Glomerular visceral epithelial cell (primary cell): ENCODE measurements at regions not wholly inside any gene's neighbourhood (a gene's known extent, or its start where the extent isn't known, plus 50 kb on each side); places are given as distances from the start of the nearest gene placed in this dataset.
A peak's percentile ranks its signal among the peaks of the same experiment; 100 is the strongest.
"Not testable (repeated sequence)": the region's sequence is repeated elsewhere in the genome, so short reads cannot be mapped to it uniquely, and the experiment has no call there.

ENCODE experiments used
- DNase-seq: peaks from one replicate; pipeline ENCODE4 v3.0.0-alpha.2; 2016; ENCODE audit errors: extremely low spot score

DNA sequence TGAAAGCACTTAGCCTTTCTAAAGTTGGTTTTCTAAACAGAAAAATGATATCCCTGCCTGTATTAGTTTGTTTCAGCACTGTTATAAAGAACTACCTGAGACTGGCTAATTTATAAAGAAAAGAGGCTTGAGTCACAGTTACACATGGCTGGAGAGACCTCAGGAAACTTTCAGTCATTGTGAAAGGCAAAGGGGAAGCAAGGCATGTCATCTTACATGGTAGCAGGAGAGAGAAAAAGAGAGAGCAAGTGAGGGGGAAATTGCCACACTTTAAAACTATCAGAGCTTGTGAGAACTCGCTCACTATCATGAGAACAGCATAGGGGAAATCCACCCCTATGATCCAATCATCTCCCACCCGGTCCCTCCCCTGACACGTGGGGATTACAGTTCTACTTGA is 64.9 kb downstream of the FAM170A start:
- no peak for DNase-seq

DNA sequence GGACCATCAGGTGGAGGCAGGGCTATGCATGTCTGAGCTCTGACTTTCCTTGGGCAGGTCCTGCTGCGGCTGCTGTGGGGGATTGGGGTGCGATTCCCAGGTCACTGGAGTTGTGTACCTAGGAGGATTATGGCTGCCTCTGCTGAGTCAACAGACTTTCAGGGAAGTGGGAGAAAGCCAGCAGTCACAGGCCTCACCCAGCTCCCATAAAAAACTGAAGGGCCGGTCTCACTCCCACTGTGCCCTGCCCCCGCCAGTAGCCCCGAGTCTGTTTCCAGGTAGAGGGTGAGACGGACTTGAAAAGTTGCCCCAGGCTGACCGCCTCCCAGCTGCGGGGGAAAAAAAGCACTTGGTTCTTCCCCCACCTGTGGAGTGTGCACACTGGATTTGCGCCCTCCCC is 76.7 kb downstream of the FAM170A start:
- DNase-seq: no peak

DNA sequence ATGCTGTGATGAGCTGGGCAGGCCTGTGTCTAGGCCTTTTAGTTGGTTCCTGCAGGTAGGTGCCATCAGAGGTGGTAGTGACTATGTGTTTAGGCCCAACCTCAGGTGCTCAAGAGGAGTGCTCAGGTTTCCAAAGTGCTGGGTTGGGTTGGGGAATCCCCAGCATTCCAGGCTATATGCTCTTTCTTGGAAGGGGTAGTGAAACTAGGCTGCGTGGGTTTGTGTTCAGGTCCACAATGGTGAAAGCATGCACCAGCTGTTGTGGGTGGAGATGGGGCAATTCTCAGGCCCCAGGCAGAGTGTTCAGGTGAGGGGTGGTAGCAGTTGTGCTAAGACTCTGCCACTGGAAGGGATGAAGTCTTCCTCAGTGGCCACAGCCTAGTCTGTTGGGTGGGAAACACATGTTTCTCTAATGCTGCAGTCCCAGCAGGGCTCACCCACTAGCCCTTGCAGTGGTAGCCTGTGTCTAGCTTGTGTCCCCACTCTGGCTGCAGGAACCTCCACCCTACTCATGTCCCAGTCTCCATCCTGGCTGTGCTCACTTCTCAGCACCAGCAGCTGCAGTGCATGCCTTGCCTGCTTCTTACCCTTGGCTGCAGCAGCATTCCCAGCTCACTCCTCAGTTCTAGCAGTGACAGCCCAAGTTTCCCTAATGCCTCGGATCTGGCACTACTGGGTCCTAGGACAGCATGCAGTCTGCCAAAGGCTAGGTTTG is 78.9 kb downstream of the FAM170A start:
- no peak for DNase-seq

DNA sequence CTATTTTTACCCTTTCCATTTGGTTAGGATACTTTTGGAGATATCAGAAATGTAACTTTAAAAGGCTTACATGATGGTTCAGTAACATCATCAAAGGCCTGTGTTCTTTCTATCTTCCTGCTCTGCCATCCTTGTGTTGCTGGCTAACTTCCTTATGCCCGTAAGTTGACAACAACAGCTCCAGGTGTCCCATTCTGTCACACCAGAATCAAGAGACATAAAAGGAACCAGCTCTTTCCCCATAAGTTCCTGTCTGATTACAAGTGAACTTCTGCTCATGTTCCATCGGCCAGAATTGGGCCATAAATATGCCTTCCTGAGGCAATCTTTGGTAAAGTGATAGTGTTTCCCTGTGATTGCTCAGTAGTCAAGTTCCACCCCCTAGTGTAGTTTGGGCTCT is 92.4 kb downstream of the FAM170A start:
- no peak for DNase-seq

DNA sequence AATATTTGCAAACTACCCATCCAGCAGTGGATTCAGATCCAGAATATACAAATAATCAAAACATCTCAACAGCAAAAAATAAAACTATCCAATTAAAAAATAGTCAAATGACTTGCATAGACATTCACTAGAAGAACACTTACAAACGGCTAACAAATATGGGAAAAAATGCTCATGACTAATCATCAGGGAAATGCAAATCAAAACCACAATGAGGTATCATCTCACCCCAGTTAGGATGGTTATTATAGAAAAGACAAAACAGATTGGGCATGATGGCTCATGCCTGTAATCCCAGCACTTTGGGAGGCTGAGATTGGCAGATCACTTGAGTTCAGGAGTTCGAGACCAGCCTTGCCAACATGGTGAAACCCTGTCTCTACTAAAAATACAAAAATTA is 95.9 kb downstream of the FAM170A start:
- not testable (repeated sequence) for DNase-seq

DNA sequence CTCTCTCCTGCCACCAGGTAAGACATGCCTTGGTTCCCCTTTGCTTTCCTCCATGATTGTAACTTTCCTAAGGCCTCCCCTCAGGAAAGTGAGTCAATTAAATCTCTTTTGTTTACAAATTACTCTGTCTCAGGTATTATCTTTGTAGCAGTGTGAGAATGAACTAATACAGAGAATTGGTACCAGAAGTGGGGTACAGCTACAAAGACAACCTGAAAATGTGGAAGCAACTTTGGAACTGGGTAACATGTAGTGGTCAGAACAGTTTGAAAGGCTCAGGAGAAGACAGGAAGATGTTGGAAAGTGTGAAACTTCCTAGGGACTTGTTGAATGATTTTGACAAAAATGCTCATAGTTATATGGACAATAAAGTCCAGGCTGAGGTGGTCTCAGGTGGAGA is 97.2 kb downstream of the FAM170A start:
- DNase-seq: no peak

DNA sequence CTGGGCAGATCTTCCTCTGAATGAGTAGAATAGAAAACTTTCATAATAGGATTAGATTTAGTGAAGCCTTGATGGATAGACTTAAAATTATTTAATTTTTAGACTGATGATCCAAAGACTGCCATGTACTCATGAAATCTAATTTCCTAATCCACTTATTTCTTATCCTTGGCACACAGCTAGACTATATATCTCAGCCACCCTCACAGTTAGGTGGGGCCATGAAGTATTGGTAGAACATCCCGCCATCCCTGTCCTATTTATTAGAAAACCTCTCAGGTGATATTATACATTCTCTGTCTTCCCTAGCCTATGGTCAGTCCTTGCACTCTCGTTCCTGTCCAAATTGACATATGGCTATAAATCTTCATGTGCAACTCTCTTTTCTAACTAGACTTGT is 110.9 kb downstream of the FAM170A start:
- DNase-seq: no peak

DNA sequence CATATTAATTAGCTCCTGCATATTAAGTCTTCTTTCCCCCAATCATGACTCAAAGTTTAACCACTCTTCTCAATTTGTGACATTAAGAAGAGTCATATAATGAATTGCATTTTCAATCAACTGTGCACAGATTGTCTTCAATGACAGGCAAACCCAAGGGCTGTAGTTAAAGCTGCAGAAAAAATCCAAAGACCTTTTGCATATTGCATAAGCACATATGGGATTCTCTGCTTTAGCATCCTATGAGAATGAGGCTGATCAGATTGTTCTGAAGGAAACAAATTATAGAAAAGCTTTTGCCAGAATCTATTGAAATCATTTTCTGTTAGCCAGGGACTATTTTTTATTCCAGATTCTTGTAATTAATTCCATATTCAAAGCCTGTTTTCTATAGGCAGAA is 112.3 kb downstream of the FAM170A start:
- no peak for DNase-seq

DNA sequence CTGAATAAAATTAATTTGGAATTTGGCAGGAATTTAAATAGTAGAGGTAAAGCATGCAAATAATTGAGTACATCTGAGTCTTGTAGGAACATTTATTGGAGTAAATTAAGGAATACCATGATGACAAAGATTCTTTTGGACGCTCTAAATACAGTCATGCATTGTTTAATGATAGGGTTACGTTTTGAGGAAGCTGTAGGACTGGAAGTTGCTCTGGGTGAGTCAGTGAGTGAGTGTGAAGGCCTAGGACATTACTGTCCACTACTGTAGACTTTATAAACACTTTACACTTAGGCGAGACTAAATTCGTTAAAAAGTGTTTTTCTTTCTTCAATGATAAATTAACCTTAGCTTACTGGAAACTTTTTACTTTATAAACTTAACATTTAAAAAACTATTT is 113.0 kb downstream of the FAM170A start:
- DNase-seq: no peak

DNA sequence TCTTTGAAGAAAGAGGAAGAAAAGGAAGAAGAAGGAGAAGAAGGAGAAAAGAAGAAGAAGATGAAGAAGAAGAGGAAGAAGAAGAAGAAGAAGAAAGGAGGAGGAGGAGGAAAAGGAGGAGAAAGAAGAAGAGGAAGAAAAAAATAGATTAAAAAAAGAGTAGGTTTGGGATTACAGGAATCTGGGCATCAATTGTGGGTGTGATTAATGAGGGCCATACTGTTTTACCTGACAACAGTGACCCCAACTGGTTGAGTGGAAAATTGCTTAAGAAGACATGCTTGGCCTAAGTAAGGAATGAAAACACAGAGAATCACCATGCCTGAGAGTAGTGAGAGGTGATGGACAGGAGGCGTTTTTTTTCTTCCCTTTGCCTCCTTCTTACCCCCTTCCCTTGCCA is 114.6 kb downstream of the FAM170A start:
- peak; percentile 17 for DNase-seq

DNA sequence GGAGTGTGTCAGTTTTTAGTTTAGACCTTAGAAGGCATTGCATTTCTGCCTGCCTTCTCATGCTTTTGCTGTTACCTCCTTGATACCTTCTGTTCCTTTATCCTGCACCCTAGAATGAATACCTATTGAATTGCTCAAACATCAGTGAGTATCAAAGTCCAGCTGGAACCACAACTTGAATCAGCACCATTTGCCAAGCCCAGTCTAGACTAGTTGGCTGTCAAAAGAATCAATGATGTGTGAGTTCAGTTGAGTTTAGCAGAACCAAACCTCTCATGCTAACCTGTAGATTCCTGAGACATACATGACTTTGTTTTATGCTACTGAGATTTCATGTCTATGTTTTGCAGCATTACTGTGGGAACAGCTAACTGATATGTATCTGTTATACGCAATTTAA is 116.6 kb downstream of the FAM170A start:
- no peak for DNase-seq

DNA sequence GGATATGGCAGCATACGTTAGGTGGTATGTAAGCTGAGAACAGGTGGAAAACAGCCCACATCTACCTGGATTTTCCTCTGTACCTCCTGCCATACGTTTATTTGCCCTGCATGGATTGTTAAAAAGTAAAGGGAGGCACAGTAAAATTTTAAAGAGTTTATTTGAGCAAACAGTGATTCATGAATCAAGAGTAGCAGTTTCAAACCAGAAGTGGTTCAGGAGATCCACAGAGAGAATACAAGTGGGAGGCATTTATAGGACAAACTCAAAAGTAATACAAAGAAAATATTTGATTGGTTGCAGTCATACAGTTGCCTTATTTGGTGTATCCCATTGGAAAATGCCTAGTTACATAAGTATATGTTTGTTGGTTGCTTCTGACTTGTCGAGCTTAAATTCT is 117.6 kb downstream of the FAM170A start:
- no peak for DNase-seq

DNA sequence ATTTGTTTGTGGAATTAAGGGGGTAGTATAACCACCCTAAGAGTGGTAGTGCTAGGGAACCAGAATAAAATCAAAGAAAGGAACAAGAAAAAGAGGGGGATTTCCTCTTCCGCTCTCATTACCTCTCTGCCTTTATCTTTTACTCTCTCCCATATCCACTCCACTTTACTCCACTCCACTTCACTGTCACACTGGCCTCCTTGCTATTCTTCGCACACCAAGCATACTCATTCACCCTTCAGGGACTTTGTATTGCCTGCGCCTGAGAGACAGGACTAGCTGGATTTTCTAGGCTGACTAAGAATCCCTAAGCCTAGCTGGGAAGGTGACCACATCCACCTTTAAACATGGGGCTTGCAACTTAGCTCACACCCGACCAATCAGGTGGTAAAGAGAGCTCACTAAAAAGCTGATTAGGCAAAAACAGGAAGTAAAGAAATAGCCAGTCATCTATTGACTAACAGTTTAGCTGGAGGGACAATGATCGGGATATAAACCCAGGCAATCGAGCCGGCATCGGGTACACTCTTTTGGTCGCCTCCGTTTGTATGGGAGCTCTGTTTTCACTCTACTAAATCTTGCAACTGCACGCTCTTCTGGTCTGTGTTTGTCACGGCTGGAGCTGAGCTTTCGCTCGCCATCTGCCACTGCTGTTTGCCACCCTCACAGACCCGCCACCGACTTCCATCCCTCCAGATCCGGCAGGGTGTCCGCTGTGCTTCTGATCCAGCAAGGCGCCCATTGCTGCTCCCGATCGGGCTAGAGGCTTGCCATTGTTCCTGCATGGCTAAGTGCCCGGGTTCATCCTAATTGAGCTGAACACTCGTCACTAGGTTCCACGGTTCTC is 121.8 kb downstream of the FAM170A start:
- no peak for DNase-seq

DNA sequence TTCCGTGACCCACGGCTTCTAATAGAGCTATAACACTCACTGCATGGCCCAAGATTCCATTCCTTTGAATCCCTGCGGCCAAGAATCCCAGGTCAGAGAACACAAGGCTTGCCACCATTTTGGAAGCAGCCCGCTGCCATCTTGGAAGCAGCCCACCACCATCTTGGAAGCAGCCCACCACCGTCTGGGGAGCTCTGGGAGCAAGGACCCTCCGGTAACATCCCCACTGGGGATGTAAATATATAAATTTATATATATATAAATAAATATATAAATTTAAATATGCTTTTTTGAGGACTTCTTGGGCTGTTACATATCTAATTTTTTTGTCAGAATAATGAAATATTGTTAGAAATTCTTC is 122.4 kb downstream of the FAM170A start:
- no peak for DNase-seq

DNA sequence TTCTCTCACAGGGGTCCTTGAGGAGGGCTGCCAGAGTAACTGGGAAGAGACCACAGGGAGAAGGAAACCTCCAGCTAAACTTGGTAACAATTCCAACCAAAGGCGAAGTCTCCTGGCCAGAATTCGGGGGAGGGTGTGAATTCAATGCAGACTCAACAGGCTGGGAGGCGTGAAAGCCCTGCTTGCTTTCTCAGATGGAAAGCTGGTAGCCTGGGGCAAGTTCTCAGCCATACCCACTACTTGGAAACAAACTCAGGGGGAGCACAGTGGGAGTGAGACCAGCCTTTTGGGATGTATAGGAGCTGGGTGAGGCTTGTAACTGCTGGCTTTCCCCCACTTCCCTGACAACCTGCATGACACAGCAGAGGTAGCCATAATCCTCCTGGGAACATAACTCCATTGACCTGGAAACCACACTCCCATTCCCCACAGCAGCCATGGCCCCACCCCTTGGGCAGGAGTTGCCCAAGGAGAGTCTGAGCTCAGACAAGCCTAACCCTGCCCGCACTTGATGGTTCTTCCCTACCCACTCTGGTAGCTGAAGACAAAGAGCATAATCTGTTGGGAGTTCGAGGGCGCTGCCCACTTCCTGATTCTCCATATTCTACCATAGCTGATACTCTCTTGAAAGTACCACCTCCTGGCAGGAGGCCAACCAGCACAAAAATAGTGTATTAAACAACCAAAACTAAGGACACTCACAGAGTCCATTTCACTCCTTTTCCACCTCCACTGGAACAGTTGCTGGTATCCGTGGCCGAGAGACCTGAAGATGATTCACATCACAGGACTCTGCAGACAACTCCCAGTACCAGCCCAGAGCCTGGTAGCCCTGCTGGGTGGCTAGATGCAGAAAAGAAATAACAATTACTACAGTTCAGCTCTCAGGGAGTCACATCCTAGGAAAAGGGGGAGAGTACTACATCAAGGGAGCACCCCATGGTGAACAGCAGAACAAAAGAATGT is 123.8 kb downstream of the FAM170A start:
- DNase-seq: peak; percentile 85

DNA sequence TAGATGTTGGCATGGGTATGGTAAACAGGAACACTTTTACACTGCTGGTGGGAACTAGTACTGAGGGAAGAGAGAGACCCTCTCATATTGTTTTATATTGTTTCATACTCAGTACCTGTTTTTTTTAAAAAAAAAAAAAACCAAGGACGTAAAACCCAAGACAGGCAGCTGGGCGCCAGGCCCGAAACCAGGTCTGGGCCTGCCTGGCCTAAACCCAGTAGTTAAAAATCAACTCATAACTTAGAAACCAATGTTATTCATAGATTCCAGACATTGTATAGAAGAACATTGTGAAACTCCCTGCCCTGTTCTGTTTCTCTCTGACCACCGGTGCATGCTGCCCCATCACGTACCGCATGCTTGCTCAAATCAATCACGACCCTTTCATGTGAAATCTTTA is 125.5 kb downstream of the FAM170A start:
- peak; percentile 63 for DNase-seq

DNA sequence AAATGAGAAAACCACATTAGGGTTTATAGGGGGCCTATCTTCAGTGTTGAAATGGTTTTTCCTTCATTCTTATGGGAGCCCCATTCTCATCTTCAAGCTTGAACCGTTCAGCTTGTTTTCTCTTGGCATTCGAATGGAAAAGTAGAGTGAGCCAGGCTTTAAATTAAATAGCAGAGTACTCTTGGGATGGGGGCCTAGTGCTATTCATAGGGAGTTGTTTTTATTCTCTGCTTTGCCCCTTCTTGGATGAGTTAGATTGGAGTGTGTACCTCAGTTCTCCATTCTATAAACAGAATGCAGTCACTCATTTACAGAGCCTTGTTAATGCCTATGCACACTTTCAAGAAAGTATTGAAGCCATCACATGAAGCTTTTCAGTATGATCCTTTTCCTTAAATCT is 127.9 kb downstream of the FAM170A start:
- no peak for DNase-seq

DNA sequence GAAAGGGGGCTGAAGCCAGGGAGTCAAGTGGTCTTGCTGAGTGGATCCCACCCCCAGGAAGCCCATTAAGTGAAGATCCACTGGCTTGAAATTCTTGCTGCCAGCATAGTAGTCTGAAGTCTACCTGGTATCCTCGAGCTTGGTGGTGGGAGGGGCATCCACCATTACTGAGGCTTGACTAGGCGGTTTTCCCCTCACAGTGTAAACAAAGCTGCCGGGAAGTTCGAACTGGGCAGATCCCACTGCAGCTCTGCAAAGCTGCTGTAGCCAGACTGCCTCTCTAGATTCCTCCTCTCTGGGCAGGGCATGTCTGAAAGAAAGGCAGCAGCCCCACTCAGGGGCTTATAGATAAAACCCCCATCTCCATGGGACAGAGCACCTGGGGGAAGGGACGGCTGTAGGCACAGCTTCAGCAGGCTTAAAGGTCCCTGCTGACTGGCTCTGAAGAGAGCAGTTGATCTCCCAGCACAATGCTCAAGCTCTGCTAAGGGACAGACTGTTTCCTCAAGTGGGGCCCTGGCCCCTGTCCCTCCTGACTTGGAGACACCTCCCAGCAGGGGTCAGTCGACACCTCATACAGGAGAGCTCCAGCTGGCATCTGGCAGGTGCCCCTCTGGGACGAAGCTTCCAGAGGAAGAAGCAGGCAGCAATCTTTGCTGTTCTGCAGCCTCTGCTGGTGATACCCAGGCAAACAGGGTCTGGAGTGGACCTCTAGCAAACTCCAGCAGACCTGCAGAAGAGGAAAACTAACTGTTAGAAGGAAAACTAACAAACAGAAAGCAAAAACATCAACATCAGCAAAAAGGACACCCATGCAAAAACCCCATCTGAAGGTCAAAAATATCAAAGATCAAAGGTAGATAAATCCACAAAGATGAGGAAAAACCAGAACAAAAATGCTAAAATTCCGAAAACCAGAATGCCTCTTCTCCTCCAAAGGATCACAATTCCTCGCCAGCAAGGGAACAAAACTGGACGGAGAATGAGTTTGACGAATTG is 140.6 kb downstream of the FAM170A start:
- not testable (repeated sequence) for DNase-seq

DNA sequence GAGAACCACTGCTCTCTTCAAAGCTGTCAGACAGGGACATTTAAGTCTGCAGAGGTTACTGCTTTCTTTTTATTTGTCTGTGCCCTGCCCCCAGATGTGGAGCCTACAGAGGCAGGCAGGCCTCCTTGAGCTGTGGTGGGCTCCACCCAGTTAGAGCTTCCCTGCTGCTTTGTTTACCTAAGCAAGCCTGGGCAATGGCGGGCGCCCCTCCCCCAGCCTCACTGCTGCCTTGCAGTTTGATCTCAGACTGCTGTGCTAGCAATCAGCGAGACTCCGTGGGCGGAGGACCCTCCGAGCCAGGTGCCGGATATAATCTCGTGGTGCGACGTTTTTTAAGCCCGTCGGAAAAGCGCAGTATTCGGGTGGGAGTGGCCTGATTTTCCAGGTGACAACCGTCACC is 150.8 kb downstream of the FAM170A start:
- DNase-seq: not testable (repeated sequence)

DNA sequence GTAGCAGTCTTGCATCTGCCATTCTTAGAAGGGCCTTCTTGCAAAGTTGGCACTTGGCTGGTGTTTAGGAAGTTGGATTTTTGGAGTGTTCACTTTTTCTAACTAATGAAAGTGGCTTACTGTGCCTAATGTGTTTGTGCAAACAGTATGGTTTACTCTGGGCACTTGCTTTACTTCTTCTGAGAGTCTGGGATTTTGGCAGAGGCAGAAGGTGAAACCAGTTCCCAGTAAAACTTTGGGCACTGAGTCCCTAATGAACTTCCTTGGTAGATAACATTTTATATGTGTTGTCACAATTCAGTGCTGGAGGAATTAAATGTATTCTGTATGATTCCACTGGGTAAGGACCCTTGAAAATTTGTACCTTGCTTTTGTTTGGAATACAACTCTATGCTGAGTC is 155.7 kb downstream of the FAM170A start:
- DNase-seq: no peak
